Neural cell (in vitro differentiated cells): ENCODE measurements at regions not wholly inside any gene's neighbourhood (a gene's known extent, or its start where the extent isn't known, plus 50 kb on each side); places are given as distances from the start of the nearest gene placed in this dataset.
"Not testable (repeated sequence)": the region's sequence is repeated elsewhere in the genome, so short reads cannot be mapped to it uniquely, and the experiment has no call there.

Source experiments
- H2AFZ ChIP-seq: fragments of 200-600, 300-800 bp; sonication (generic), shearing (Covaris generic); 2 replicates; pipeline ENCODE4 v1.6.0; 2014; ENCODE audit warnings: low read depth, mild to moderate bottlenecking, antibody characterized with exemption, low read length, moderate library complexity
- H3F3A ChIP-seq: fragments of 200-600 bp; shearing (Covaris generic); 2 replicates; pipeline ENCODE4 v1.6.1; 2016; ENCODE audit warnings: mild to moderate bottlenecking, moderate library complexity, mixed read lengths, antibody characterized with exemption, low read length; ENCODE audit not compliant: insufficient read depth, poor library complexity, severe bottlenecking
- H3K27ac ChIP-seq: fragments of 200-600, 300-800 bp; sonication (generic), shearing (Covaris generic); 2 replicates; pipeline ENCODE4 v1.5.1; 2014; ENCODE audit warnings: mild to moderate bottlenecking, low read length, moderate library complexity
- H3K27me3 ChIP-seq: fragments of 300-800, 200-600 bp; sonication (generic), shearing (Covaris generic); 2 replicates; pipeline ENCODE4 v1.6.0; 2014; ENCODE audit warnings: mild to moderate bottlenecking, low read depth, low read length, moderate library complexity; ENCODE audit not compliant: insufficient read depth
- H3K36me3 ChIP-seq: fragments of 300-800, 200-600 bp; sonication (generic), shearing (Covaris generic); 2 replicates; pipeline ENCODE4 v1.5.1; 2014; ENCODE audit warnings: mild to moderate bottlenecking, antibody characterized with exemption, low read length, moderate library complexity; ENCODE audit not compliant: insufficient read depth
- H3K4me2 ChIP-seq: fragments of 300-800, 200-600 bp; sonication (generic), shearing (Covaris generic); 2 replicates; pipeline ENCODE4 v1.6.0; 2014; ENCODE audit warnings: mild to moderate bottlenecking, low read length
- H3K4me3 ChIP-seq: fragments of 300-800, 200-600 bp; sonication (generic), shearing (Covaris generic); 2 replicates; pipeline ENCODE4 v1.5.1; 2014; ENCODE audit warnings: mild to moderate bottlenecking, low read length, moderate library complexity
- H3K79me2 ChIP-seq: fragments of 200-600 bp; shearing (Covaris generic); replicated peaks from 2 replicates; pipeline ENCODE4 v1.6.0; 2014; ENCODE audit warnings: mild to moderate bottlenecking, low read length, moderate library complexity; ENCODE audit not compliant: insufficient read depth
- H3K9ac ChIP-seq: fragments of 300-800, 200-600 bp; sonication (generic), shearing (Covaris generic); 2 replicates; pipeline ENCODE4 v1.6.1; 2016; ENCODE audit warnings: mild to moderate bottlenecking, low read length, mixed read lengths
- H3K9me2 ChIP-seq: fragments of 200-600 bp; shearing (Covaris generic); 2 replicates; pipeline ENCODE4 v1.6.1; 2016; ENCODE audit warnings: mild to moderate bottlenecking, low read length, mixed read lengths; ENCODE audit not compliant: insufficient read depth
- H3K9me3 ChIP-seq: fragments of 200-600, 300-800 bp; sonication (generic), shearing (Covaris generic); 2 replicates; pipeline ENCODE4 v1.6.1; 2016; ENCODE audit warnings: mild to moderate bottlenecking, mixed run types, low read length, moderate library complexity, mixed read lengths
- H4K20me1 ChIP-seq: fragments of 200-600 bp; shearing (Covaris generic); 2 replicates; pipeline ENCODE4 v1.6.1; 2016; ENCODE audit warnings: mild to moderate bottlenecking, mixed run types; ENCODE audit not compliant: insufficient read depth
- TAF1 ChIP-seq: IDR thresholded peaks from 2 replicates; pipeline ENCODE4 v1.6.1; 2012; ENCODE audit warnings: low read depth
- TF ChIP-seq, protein P1 (sequence below): IDR thresholded peaks from 2 replicates; pipeline ENCODE4 v1.6.1; 2012; ENCODE audit warnings: borderline replicate concordance
- TF ChIP-seq, protein P2 (sequence below): fragments of 450-650 bp; IDR thresholded peaks from 2 replicates; pipeline ENCODE4 v1.5.1; 2014; ENCODE audit warnings: antibody characterized with exemption, mild to moderate bottlenecking, moderate library complexity; ENCODE audit not compliant: poor library complexity, severe bottlenecking

DNA sequence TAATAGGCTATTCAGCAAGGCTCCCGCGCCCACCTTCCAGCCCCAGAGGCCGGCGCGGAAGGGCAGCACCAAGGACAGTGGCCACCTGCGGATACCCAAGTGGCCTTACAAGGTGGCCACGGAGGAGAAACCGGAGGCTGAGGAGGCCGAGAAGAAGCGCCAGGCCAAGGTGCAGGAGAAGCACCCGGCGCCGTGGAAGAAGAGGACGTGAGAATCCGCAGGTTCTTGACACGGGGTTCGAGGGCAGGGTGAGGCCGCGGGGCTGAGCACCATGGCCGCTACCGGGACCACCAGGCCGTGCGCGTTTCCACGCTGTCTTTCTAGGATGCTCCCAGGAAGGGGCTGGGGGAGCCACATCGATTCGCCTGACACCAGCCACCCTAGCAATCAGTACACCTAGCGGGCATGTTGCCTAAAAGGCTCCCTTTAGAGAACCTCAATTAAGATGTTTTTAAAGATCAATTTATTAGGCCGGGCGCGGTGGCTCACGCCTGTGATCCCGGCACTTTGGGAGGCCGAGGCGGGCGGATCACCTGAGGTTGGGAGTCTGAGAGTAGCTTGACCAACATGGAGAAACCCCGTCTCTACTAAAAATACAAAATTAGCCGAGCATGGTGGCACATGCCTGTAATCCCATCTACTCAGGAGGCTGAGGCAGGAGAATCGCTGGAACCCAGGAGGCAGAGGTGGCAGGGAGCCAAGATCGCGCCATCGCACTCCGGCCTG lies 134.3 kb upstream of the OR4C13 start:
- not testable (repeated sequence) for H3K4me2 ChIP-seq, H3K9ac ChIP-seq, H3F3A ChIP-seq, H4K20me1 ChIP-seq, H3K27ac ChIP-seq, H3K79me2 ChIP-seq, H3K4me3 ChIP-seq, H3K36me3 ChIP-seq, H3K9me2 ChIP-seq, H2AFZ ChIP-seq, H3K9me3 ChIP-seq, H3K27me3 ChIP-seq

DNA sequence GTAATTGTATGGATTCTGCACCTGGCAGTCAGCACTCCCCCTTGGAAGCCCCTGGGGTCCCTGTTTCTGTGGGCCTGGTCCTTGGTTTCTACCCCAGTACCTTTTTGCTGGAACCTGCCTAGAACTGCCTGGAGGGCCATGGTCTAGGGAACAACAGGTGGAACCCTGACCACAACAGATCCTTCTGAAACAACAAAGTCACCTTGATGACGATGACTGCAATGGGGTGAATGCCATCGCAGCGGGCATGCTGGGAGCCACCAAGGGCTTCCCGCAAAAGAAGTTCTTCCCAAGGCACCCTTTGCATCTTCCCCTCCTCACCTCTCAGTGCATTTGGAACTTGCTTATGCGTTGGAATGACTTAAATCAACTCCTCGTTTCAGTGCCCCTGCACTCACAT lies 129.0 kb upstream of the OR4C13 start:
- not testable (repeated sequence) for H3K4me2 ChIP-seq, H3K9me2 ChIP-seq, H4K20me1 ChIP-seq, H3K79me2 ChIP-seq, H3F3A ChIP-seq, H3K9me3 ChIP-seq, H3K4me3 ChIP-seq, H3K27me3 ChIP-seq, H3K36me3 ChIP-seq, H2AFZ ChIP-seq, H3K9ac ChIP-seq, H3K27ac ChIP-seq

DNA sequence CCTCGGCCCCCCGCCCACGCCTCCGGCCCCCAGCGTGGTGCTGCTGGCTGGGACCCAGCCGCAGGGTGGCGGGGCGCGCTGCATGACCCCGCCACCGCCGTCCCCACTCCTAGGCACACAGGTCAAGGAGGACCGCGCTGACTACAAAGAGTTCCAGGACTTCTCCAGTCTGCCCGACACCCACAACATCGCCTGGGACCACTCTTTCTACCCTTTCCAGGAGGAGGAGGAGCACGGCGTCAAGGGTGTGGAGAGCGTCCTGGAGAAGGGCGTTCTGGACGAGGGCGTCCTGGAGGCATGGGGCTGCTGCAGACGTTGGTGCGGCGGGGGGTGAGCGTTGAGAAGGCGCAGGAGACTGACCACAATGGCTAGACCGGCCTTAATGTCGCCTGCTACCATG lies 101.7 kb upstream of the OR4C13 start:
- H3K9me3 ChIP-seq, H3K9ac ChIP-seq, H3K36me3 ChIP-seq, H2AFZ ChIP-seq, H3K9me2 ChIP-seq, H3F3A ChIP-seq, H3K27ac ChIP-seq, H4K20me1 ChIP-seq, H3K4me2 ChIP-seq, H3K27me3 ChIP-seq, H3K4me3 ChIP-seq, H3K79me2 ChIP-seq: not testable (repeated sequence)

DNA sequence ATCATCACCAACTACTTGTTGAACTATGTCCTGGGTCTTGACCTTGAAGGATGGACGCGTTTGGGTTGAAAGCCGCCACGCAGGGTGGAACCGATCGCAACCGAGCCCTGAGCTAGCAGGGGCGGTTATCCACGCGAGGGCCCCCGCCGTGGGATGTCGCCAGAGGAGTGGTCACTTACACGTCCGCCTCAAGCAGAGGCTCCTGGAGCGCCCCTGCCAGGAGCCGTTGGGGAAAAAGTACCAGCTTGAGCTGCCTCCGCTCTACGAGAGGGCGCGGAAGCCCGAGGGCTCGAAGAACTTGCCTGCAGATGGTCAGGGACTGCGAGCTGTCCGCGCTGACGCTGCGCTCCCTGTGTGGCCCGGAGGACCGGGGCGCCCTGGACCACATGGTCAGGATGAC lies 100.7 kb upstream of the OR4C13 start:
- Histone ChIP-seq H3K27ac (no peak overlapping the region), H3K9ac (no peak overlapping the region), H3K4me2 (no peak overlapping the region), H4K20me1 (no peaks in the 10 kb centered on the region), H3K79me2 (no peaks in the 10 kb centered on the region), H2AFZ (no peak overlapping the region), H3K36me3 (no peaks in the 10 kb centered on the region), H3K9me3 (no peaks in the 10 kb centered on the region), H3K4me3 (no peak overlapping the region), H3F3A (no peaks in the 10 kb centered on the region), H3K9me2 (no peaks in the 10 kb centered on the region), H3K27me3 (no peaks in the 10 kb centered on the region)
- no peak for TF ChIP-seq TAF1
- TF ChIP-seq, protein P1, sequence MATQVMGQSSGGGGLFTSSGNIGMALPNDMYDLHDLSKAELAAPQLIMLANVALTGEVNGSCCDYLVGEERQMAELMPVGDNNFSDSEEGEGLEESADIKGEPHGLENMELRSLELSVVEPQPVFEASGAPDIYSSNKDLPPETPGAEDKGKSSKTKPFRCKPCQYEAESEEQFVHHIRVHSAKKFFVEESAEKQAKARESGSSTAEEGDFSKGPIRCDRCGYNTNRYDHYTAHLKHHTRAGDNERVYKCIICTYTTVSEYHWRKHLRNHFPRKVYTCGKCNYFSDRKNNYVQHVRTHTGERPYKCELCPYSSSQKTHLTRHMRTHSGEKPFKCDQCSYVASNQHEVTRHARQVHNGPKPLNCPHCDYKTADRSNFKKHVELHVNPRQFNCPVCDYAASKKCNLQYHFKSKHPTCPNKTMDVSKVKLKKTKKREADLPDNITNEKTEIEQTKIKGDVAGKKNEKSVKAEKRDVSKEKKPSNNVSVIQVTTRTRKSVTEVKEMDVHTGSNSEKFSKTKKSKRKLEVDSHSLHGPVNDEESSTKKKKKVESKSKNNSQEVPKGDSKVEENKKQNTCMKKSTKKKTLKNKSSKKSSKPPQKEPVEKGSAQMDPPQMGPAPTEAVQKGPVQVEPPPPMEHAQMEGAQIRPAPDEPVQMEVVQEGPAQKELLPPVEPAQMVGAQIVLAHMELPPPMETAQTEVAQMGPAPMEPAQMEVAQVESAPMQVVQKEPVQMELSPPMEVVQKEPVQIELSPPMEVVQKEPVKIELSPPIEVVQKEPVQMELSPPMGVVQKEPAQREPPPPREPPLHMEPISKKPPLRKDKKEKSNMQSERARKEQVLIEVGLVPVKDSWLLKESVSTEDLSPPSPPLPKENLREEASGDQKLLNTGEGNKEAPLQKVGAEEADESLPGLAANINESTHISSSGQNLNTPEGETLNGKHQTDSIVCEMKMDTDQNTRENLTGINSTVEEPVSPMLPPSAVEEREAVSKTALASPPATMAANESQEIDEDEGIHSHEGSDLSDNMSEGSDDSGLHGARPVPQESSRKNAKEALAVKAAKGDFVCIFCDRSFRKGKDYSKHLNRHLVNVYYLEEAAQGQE: no peak
- TF ChIP-seq, protein P2, sequence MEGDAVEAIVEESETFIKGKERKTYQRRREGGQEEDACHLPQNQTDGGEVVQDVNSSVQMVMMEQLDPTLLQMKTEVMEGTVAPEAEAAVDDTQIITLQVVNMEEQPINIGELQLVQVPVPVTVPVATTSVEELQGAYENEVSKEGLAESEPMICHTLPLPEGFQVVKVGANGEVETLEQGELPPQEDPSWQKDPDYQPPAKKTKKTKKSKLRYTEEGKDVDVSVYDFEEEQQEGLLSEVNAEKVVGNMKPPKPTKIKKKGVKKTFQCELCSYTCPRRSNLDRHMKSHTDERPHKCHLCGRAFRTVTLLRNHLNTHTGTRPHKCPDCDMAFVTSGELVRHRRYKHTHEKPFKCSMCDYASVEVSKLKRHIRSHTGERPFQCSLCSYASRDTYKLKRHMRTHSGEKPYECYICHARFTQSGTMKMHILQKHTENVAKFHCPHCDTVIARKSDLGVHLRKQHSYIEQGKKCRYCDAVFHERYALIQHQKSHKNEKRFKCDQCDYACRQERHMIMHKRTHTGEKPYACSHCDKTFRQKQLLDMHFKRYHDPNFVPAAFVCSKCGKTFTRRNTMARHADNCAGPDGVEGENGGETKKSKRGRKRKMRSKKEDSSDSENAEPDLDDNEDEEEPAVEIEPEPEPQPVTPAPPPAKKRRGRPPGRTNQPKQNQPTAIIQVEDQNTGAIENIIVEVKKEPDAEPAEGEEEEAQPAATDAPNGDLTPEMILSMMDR: no peak
